Body of pancreas (tissue), 4 donors: ENCODE measurements at regions not wholly inside any gene's neighbourhood (a gene's known extent, or its start where the extent isn't known, plus 50 kb on each side); places are given as distances from the start of the nearest gene placed in this dataset.
A peak's percentile ranks its signal among the peaks of the same experiment; 100 is the strongest.

Source experiments
- ATAC-seq: fragments of 150-250 bp; one replicate; pipeline ENCODE4 v1.9.1; 2016
- DNase-seq, 4 donors: peaks; one replicate each; pipeline ENCODE4 v3.0.0-alpha.2; 2019
- H3K27ac ChIP-seq, 4 donors: fragments of 200-600 bp; sonication (generic); 1 replicate in 3 of 4; 2 replicates in 1 of 4; pipeline versions ENCODE4 v1.5.1 to v1.6.1; 2016 to 2019; ENCODE audit warnings: mild to moderate bottlenecking in 1 of 4, mixed read lengths in 1 of 4, moderate library complexity in 1 of 4
- H3K27me3 ChIP-seq, 2 donors: fragments of 200-600 bp; sonication (generic); one replicate each; pipeline ENCODE4 v1.6.0; 2016; ENCODE audit warnings: mild to moderate bottlenecking in 1 of 2
- H3K36me3 ChIP-seq, 2 donors: fragments of 200-600 bp; sonication (generic); replicated peaks in 1 of 2; 2 replicates each; pipeline ENCODE4 v1.5.1; 2016; ENCODE audit warnings: low read depth in 2 of 2; ENCODE audit not compliant: insufficient read depth in 1 of 2
- H3K4me1 ChIP-seq: fragments of 200-600 bp; sonication (generic); one replicate; pipeline ENCODE4 v1.6.0; 2016
- H3K4me3 ChIP-seq, 2 donors: fragments of 200-600 bp; sonication (generic); 1 replicate in 1 of 2; 2 replicates in 1 of 2; pipeline ENCODE4 v1.5.1; 2016 to 2019
- H3K9me3 ChIP-seq, 3 donors: fragments of 200-600 bp; sonication (generic); 1 replicate in 2 of 3; 2 replicates in 1 of 3; pipeline ENCODE4 v1.5.1; 2016
- CTCF ChIP-seq, 7 experiments: fragments of 450-650 bp in 4 of 7; fragments of 200-600 bp in 3 of 7; sonication (generic) in 3 of 7; IDR thresholded peaks; one replicate each; pipeline ENCODE4 v1.5.1; 2016 to 2019; ENCODE audit warnings: antibody characterized with exemption in 7 of 7
- POLR2A ChIP-seq, 3 donors: fragments of 450-650 bp; IDR thresholded peaks; one replicate each; pipeline ENCODE4 v1.6.1; 2016; ENCODE audit warnings: antibody characterized with exemption in 3 of 3, mild to moderate bottlenecking in 2 of 3
- WGBS, 2 donors: methylation state at CpG; one replicate each; pipeline ENCODE4 v1.1.5; 2017; 5-methylcytosine and 5-hydroxymethylcytosine counted together
- intact Hi-C: fragments of 100-400 bp; cut with DNase I; formaldehyde crosslinking; loops from one replicate; pipeline ENCODE4 v1.15.1; 2023

GRCh38 chr18:76622651-76623050 is 127.6 kb upstream of the ZNF516 start:
- no peaks in the 10 kb centered on the region for H3K9me3 ChIP-seq
- H3K4me1 ChIP-seq, result peaks cover 33% of the 10 kb centered on the region
- no peaks in the 10 kb centered on the region for H3K36me3 ChIP-seq
- TF ChIP-seq CTCF (IDR thresholded peaks at IDR 0.05), result no peak
- TF ChIP-seq POLR2A (IDR thresholded peaks at IDR 0.05), result no peak
- intact Hi-C loops, result no loop called here
- H3K4me3 ChIP-seq, result no peak overlapping the region
- H3K27ac ChIP-seq, result no peak overlapping the region
- H3K27me3 ChIP-seq, result no peaks in the 10 kb centered on the region
- ATAC-seq (no peak), DNase-seq (no peak)
- 79 to 85% methylated on average over 8 of the region's 8 CpGs for whole genome bisulfite sequencing, 2 donors

- peak; percentile 49 for ATAC-seq
- Histone ChIP-seq H3K4me3 (no peak overlapping the region), H3K36me3 (no peaks in the 10 kb centered on the region), H3K27ac (peak overlapping the region in 3 of 4 donors; percentile 4 to 67 (median 34)), H3K9me3 (no peaks in the 10 kb centered on the region), H3K4me1 (peaks cover 33% of the 10 kb centered on the region), H3K27me3 (no peaks in the 10 kb centered on the region)
- DNase-seq, result peak in 1 of 4 donors; percentile 16
- TF ChIP-seq CTCF (IDR thresholded peaks at IDR 0.05), result no peak
- TF ChIP-seq POLR2A (IDR thresholded peaks at IDR 0.05), result no peak
- whole genome bisulfite sequencing, 2 donors, result 13 to 18% methylated on average over 12 of the region's 12 CpGs
- intact Hi-C loops, result no loop called here
Observed at GRCh38 chr18:76621782-76622495, 126.9 kb upstream of the ZNF516 start.

DNA sequence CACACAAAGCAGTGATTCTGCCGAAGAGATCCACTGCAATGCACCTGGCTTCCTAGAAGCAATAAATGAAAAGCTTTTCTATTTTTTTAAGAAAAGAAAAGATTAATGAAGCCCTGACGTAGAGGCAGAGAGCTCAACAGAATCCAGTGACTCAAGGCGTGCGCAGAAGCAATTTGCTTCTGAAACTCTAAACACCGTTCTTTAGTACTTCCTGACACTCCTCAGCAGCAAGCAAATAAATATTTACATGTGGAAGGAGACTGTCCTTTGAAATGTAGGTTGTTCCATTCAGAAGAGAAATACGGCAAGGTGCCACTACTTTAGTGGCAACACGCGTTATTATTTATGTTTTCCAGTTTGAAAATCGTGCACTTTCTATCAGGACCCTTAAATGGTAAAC is 126.2 kb upstream of the ZNF516 start:
- DNase-seq (no peak), ATAC-seq (no peak)
- Histone ChIP-seq H3K27me3 (no peaks in the 10 kb centered on the region), H3K36me3 (no peaks in the 10 kb centered on the region), H3K27ac (peak overlapping the region in 3 of 4 donors; percentile 4 to 67 (median 34)), H3K4me1 (peaks cover 33% of the 10 kb centered on the region), H3K4me3 (no peak overlapping the region), H3K9me3 (no peaks in the 10 kb centered on the region)
- intact Hi-C loops, result no loop called here
- WGBS, 2 donors, result 48 to 55% methylated on average over 9 of the region's 9 CpGs
- no peak for TF ChIP-seq CTCF (IDR thresholded peaks at IDR 0.05)
- TF ChIP-seq POLR2A (IDR thresholded peaks at IDR 0.05), result peak in 1 of 3 donors; percentile 20

- peaks cover 33% of the 10 kb centered on the region for H3K4me1 ChIP-seq
- peak overlapping the region; percentile 27 to 67 (median 64) for H3K27ac ChIP-seq
- H3K9me3 ChIP-seq, result no peaks in the 10 kb centered on the region
- TF ChIP-seq POLR2A (IDR thresholded peaks at IDR 0.05), result no peak
- peak in 6 of 7 experiments; percentile 5 to 24 (median 16) for TF ChIP-seq CTCF (IDR thresholded peaks at IDR 0.05)
- H3K36me3 ChIP-seq, result no peaks in the 10 kb centered on the region
- intact Hi-C loops, result no loop called here
- DNase-seq (peak; percentile 28 to 66 (median 44)), ATAC-seq (peak; percentile 43)
- no peak overlapping the region for H3K4me3 ChIP-seq
- WGBS, 2 donors, result 58 to 68% methylated on average over 23 to 29 of the region's 30 CpGs
- no peaks in the 10 kb centered on the region for H3K27me3 ChIP-seq
Observed at GRCh38 chr18:76620321-76621170, 125.5 kb upstream of the ZNF516 start.
